ENCODE measurements at regions not wholly inside any gene's neighbourhood (a gene's known extent, or its start where the extent isn't known, plus 50 kb on each side); places are given as distances from the start of the nearest gene placed in this dataset.

DNA sequence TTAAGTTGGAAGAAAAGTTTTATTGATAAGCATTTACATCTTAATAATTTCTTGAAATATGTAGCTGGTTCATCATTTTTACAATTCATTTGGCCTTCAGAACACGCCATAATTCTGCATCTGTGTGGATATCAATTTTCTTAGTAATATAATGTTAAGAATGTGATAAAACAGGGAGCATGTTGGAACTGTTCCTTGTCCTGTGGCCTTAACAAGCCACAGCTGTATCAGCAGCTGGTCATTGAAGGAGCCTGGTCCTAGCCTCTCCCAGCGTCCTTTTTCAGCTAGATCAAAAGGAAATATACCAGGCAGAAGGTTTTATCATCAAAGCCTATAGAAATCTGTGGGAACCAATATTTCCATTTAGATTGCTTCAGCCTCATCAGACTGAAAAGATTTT lies 421.8 kb downstream of the SPRY2 start:
- Mint-ChIP-seq H3K27ac (no peak overlapping the region), H3K36me3 (peaks cover 0 to 7% of the 10 kb centered on the region in 2 donors), H3K9me3 (peaks cover 19 to 22% of the 10 kb centered on the region in 2 donors)
- no peak for ATAC-seq
- no peak for DNase-seq (ENCODE audit: low spot score in 2 of 2)

DNA sequence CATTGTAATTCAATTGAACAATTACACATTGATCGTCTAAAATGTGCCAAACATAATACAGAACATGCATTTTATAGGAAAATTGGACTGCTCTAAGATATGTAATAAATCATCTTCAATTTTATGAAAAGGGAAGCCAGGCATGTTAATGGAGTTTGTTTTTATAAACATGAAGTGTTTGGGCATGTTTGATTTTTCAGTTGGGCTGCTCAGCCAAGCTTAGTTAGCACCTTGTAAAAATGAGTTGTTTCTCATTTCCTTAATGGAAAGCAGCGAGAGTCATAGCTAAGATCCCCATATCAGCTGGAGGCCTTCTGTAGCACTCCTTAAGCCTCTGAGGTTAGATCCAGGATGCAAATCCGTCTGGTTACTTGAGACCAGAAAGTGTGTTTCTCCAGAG lies 422.3 kb downstream of the SPRY2 start:
- Mint-ChIP-seq H3K36me3 (peaks cover 0 to 7% of the 10 kb centered on the region in 2 donors), H3K27ac (no peak overlapping the region), H3K9me3 (peaks cover 16 to 19% of the 10 kb centered on the region in 2 donors)
- ATAC-seq = no peak
- DNase-seq (ENCODE audit: low spot score in 2 of 2) = no peak

DNA sequence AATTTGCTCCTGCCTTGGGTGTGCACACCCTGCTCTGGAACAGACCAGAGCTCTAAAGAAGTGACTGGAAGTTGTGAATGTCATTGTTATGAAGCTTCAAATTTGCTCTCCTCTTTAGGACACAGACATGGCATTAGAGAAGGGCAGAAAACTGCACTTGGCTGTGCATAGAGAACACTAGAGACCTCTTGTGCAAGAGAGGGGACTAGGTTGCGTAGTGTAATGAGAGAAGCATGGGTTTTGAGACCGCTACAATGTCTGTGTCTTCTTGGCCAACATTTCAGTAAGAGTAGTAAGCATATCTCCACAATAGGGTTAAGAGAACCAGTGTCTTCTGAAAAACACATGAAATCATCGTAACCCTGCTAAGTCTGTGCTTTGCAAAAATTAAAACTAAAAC lies 423.3 kb downstream of the SPRY2 start:
- H3K36me3 Mint-ChIP-seq = no peaks in the 10 kb centered on the region
- no peak for DNase-seq (ENCODE audit: low spot score in 2 of 2)
- no peak for ATAC-seq
- peaks cover 7 to 11% of the 10 kb centered on the region in 2 donors for H3K9me3 Mint-ChIP-seq
- H3K27ac Mint-ChIP-seq = no peak overlapping the region

DNA sequence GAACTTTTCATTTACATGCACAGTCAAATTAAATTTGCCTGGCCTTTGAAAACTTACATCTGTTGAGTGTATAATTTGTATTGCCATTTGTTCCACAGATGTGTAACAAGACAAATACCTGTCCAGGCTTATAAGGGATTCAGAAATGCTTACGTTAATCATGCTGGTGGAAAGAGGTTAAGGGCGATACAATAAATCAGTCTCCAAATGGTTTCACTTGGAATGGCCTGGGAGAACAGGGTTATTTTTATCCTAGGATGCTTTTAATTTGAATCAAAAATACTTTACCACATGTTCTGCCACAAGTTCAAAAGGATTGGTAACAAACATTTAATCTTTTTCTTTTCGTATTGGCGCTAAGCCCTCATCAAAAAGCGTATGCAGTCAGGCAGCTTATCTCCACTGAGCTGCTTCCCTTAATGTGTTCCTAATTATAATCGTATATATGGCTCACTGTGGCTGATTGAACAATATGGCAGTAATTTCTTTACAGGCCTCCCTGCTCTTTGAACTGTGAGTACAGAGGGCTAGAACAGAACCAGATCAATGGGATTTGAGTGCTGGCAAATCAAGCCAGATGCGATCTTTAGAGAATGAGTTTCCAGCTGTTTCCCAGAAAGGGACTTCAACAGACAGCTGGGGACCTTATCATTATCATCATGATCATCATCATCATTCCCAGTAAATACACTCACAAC lies 425.7 kb downstream of the SPRY2 start:
- no peak for ATAC-seq
- Mint-ChIP-seq H3K36me3 (no peaks in the 10 kb centered on the region), H3K27ac (no peak overlapping the region), H3K9me3 (peaks cover 0 to 1% of the 10 kb centered on the region in 2 donors)
- no peak for DNase-seq (ENCODE audit: low spot score in 2 of 2)

DNA sequence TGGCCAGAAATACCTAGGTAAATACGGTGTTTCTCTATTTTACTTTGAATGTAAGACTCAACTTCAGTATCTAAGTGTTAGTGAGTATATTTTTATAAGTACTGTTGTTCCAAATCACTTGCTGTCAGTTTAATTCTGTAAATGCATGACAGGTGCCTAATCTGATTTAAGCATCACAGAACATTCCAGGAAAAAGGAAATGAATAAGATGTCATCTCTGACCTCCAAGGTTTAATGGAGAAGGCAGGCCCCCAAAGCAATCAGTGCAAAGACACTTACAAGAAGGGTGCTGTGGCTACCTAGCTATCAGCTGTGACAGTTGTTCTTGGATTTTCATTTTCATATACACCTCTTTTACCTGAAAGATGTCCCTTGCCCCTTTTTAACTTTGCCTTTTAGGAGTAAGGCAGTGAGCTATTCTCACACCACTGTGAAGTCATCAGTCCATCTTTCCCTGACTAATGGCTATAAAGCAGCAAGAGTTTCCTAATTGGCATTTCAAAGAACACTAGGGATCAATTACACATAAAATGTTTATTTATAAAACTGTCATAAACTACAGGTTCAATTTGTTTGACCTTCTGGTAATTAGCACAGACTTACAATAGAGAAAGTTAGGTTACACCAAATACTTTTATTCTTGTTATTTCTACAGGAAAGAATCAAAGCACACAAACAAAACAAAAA lies 427.6 kb downstream of the SPRY2 start:
- ATAC-seq = no peak
- Mint-ChIP-seq H3K9me3 (no peaks in the 10 kb centered on the region), H3K27ac (no peak overlapping the region), H3K36me3 (no peaks in the 10 kb centered on the region)
- no peak for DNase-seq (ENCODE audit: low spot score in 2 of 2)

DNA sequence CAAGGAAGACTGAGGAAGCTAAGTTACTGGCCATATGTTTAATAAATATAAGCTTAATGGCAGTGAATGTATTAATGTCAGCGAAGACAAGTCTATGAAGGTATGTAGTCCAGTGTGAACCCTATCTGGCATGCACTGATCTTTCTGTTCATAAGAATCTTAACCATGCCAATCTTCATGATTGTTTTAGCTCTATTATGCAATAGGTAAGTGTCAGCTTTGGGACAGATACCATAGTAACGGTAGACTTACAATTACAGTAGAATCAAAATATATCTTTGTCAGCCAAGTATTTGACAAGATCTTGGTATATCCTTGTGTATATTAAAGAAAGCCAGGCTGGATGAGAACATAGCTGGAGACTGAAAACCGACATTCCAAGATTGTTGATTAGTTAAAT lies 428.5 kb downstream of the SPRY2 start:
- no peak for ATAC-seq
- DNase-seq (ENCODE audit: low spot score in 2 of 2) = no peak
- Mint-ChIP-seq H3K27ac (no peak overlapping the region), H3K9me3 (peaks cover 0 to 4% of the 10 kb centered on the region in 2 donors), H3K36me3 (no peaks in the 10 kb centered on the region)

DNA sequence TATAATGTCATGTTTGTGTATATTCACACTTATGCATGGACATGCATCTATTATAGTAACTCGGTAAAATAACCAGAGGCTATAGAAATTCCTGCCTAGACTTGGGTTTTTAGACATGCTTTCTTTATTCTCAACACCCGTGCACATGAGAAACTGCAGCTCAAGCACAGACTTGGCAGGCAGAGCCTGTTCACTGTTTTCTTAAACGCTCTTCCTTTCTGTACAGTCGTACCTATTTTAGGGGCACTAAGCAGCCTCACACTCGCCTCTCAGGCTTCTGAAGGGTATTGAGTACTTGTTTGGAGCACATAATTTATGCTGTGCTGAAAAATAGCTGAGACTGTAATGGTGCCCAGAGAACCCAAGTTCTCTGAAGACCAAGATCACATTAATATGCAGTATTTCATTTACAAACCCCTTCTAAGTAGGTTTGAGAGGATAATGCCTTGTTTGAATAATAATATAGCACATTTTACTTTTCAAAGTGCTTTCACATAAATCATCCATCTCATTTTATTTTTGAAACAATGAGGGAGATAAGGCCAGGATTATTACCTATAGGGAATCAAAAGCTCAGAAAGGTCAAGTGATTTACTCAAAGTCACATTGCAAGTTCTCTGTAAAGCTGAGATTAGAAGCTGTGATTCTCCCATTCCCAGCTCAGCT lies 429.9 kb downstream of the SPRY2 start:
- ATAC-seq = no peak
- Mint-ChIP-seq H3K27ac (no peak overlapping the region), H3K36me3 (no peaks in the 10 kb centered on the region), H3K9me3 (peaks cover 0 to 4% of the 10 kb centered on the region in 2 donors)
- DNase-seq (ENCODE audit: low spot score in 2 of 2) = no peak

DNA sequence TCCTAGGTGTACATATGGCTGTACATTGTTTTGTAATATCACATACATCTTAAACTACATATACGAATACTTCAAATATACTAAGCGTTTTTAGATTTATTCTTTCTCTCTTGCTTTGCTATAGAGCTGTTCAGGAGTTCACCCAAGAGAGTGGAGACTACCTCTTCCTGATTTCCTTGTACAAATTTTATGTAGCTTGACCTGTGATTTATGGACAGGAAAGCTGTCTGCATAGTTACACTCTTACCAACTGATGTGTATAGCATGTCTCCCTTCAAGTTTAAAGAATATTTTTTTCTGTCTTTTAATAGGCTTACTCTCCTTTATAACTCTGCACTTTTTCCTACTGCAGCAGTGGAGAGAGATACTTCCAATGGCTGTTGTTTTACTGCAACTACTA lies 428.7 kb downstream of the NDFIP2 start:
- ATAC-seq = no peak
- Mint-ChIP-seq H3K27ac (no peak overlapping the region), H3K9me3 (peaks cover 0 to 4% of the 10 kb centered on the region in 2 donors), H3K36me3 (no peaks in the 10 kb centered on the region)
- DNase-seq (ENCODE audit: low spot score in 2 of 2) = no peak

DNA sequence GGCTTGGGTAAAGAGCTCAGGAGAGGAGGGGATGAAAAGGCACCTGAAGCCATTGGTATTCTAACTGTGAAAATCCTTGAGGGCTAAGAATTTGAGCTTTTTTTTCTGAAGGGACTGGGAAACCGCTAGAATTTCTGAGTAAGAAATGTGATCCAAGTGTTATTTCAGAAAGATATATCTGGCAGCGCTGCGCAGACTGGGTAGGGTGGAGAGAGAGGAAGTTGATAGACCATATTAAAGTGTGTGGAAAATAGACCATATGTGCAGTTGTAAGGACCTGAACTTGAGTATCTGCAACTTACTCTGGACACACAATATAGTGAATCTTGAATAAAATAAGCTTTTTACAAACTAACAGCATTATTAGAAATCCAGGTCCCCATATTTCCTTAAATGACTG lies 427.4 kb downstream of the NDFIP2 start:
- Mint-ChIP-seq H3K9me3 (peaks cover 0 to 4% of the 10 kb centered on the region in 2 donors), H3K36me3 (no peaks in the 10 kb centered on the region), H3K27ac (no peak overlapping the region)
- DNase-seq (ENCODE audit: low spot score in 2 of 2) (no peak), ATAC-seq (no peak)

DNA sequence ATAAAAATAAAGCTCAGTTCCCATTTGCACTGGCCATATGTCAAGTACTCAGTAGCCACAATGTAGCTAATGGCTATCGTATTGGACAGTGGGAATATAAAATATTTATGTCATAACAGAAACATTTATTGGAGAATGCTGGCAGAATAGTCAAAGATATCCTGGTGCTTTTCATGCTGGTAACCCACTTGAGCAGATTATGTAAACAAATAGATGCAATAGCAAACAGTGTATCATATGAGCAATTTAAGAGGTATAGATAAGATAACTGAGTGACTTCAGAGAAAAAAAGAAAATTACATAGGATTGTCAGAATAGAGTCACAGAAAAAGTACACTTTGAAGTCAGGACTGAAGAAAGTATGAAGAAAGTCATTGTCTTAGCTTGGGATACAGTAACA lies 426.6 kb downstream of the NDFIP2 start:
- Mint-ChIP-seq H3K9me3 (peaks cover 0 to 4% of the 10 kb centered on the region in 2 donors), H3K27ac (no peak overlapping the region), H3K36me3 (no peaks in the 10 kb centered on the region)
- DNase-seq (ENCODE audit: low spot score in 2 of 2) = no peak
- no peak for ATAC-seq

DNA sequence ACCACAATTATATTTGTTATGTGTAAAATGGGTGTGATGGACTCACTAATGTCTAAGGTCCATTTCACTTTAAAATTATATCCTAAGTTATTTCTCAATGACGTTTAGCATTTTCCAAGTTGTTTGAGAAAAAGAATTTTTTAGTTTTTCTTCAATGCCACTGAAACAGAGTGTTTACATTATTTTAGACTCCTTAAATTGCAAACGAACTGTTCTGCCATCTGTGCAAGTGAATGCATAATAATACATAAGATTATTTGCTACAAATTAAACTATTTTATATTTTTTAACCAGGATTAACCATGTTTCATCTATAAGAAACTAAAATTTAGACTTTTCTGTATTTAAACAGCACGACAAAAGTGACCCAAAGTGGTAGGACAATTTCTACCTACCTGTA lies 425.4 kb downstream of the NDFIP2 start:
- no peak for DNase-seq (ENCODE audit: low spot score in 2 of 2)
- no peak overlapping the region for H3K27ac Mint-ChIP-seq
- no peaks in the 10 kb centered on the region for H3K36me3 Mint-ChIP-seq
- peaks cover 0 to 4% of the 10 kb centered on the region in 2 donors for H3K9me3 Mint-ChIP-seq
- ATAC-seq = no peak

DNA sequence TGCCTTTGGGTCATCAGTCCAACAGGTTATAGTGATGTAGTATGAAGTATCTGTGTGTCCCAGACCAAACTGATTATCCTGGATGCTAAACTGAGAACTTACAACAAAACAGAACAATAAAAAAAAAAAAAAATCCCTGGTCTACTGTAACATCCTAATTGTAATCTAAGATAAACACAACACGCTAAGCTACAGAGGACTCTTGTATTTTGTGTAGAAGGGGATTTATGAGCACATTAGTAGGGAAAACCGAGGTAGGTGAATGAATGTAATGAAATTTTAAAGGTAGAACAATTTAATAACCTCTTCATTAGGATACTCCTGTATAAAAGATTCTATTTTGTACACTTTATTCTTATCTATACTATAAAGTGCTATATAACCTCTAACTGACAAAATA lies 424.1 kb downstream of the NDFIP2 start:
- ATAC-seq (no peak), DNase-seq (ENCODE audit: low spot score in 2 of 2) (no peak)
- Mint-ChIP-seq H3K36me3 (no peaks in the 10 kb centered on the region), H3K9me3 (peaks cover 0 to 4% of the 10 kb centered on the region in 2 donors), H3K27ac (no peak overlapping the region)

DNA sequence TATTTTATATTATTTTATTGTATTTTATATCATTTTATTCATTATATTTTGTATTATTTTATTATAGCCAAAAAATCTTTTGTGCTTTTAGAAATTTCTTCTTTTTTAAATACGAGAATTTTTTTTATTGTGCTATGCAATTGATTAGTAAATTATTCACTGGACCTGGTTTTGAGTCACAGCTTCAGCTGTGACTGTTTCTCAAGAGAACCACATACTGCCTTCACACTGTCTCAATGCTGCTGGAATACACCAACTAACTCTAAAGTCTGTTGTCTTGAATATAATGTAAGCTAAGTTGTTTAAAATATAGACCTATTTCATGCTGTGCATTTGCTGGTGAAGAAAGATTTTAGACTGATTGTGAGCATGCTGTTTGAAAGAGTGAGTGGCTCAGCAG lies 423.6 kb downstream of the NDFIP2 start:
- no peak for DNase-seq (ENCODE audit: low spot score in 2 of 2)
- H3K9me3 Mint-ChIP-seq = peaks cover 0 to 4% of the 10 kb centered on the region in 2 donors
- H3K27ac Mint-ChIP-seq = no peak overlapping the region
- no peak for ATAC-seq
- H3K36me3 Mint-ChIP-seq = no peaks in the 10 kb centered on the region

DNA sequence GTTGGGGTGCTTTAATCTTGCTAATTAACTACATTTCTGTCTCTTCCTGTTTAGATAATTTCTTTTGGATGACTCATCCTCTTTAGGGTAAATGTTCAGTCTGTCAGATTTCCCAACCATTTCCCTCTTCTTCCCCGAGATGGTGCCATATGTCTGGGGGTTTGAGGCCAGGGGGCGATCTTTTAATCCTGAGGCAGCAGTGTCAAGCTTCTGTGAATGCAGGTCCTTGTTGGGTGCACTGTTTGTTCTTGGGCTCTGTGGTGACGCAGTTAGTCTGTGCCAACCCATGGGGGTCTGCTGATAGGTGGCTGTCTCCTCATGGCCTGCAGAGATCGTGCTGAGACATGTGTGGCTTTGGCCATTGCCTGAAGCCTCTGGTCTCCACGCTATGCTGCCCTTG lies 420.4 kb downstream of the NDFIP2 start:
- Mint-ChIP-seq H3K9me3 (peaks cover 0 to 4% of the 10 kb centered on the region in 2 donors), H3K36me3 (no peaks in the 10 kb centered on the region), H3K27ac (no peak overlapping the region)
- ATAC-seq (no peak), DNase-seq (ENCODE audit: low spot score in 2 of 2) (no peak)

DNA sequence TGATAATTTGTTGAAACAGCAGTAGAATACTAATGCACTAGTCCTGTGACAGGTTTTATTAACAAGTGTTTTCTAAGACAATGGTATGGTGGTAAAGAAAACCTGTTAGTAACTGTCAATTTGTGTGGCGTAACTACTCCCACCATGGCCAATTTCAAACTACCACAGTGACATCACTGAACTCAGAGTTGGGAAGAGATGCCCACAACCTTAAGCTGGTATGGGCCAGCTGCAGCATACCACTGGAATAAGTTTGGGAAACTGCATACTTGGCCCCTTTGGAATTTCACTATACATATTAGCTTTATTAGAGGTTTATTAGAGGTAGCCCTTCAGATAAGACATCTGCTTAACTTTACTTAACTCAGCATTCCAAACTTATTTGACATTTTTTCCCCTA lies 419.4 kb downstream of the NDFIP2 start:
- Mint-ChIP-seq H3K9me3 (peaks cover 0 to 4% of the 10 kb centered on the region in 2 donors), H3K27ac (no peak overlapping the region), H3K36me3 (no peaks in the 10 kb centered on the region)
- no peak for ATAC-seq
- no peak for DNase-seq (ENCODE audit: low spot score in 2 of 2)

DNA sequence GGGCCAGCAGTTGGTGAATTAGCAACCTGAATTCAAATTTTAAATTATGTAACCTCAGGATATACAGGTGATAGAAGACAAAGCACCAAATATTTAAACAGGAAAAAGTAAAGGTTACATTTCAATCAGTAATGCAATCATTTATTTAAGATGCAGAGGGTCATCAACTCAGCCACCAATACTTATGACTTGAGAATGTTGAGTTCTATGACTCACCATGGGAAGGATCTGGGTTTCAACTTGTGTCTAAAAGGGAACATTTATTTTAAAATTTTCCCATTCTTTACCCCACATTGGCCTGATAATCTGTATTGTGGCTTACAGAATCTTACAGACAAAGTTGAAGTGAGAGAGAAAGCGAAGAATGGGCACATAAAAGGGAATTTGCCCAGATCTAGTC lies 418.0 kb downstream of the NDFIP2 start:
- Mint-ChIP-seq H3K27ac (no peak overlapping the region), H3K36me3 (no peaks in the 10 kb centered on the region), H3K9me3 (peaks cover 0 to 4% of the 10 kb centered on the region in 2 donors)
- no peak for ATAC-seq
- no peak for DNase-seq (ENCODE audit: low spot score in 2 of 2)

DNA sequence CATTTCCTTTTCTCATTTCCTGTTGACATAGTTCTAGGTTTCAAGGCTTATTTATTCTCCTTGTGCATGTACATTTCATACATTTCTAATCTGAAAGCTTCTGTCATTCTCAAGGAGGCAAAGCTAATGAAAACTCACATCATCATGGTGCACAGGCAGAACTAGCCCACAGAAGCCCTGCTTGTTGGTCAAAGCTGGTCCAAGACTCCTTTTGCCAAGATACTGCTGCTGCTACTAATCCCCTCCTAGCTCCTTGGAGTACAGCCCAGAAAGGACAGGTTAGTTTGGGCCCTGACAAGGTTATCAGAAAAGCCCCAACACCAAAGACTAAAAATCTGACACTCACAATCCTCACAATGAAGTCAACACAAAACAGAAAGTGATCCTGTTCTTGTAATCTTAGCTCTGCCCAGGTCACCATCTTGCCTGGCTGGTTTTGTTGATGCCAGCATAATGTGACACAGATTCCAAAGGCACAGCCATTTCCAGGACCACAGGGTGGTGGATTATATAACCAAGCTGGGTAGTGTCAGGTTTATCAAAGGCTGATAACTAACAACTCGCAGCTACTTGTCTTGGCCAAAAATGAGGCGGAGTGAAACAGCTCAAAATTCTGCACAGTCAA lies 417.4 kb downstream of the NDFIP2 start:
- Mint-ChIP-seq H3K27ac (no peak overlapping the region), H3K36me3 (no peaks in the 10 kb centered on the region), H3K9me3 (peaks cover 0 to 4% of the 10 kb centered on the region in 2 donors)
- DNase-seq (ENCODE audit: low spot score in 2 of 2) (no peak), ATAC-seq (no peak)

Data from activated naive CD4-positive, alpha-beta T cell treated with anti-CD3 and anti-CD28 coated beads, Interleukin-2, amount 50 U/mL, for 72 hours (primary cell).